ENCODE measurements at regions not wholly inside any gene's neighbourhood (a gene's known extent, or its start where the extent isn't known, plus 50 kb on each side); places are given as distances from the start of the nearest gene placed in this dataset.
A peak's percentile ranks its signal among the peaks of the same experiment; 100 is the strongest.

DNA sequence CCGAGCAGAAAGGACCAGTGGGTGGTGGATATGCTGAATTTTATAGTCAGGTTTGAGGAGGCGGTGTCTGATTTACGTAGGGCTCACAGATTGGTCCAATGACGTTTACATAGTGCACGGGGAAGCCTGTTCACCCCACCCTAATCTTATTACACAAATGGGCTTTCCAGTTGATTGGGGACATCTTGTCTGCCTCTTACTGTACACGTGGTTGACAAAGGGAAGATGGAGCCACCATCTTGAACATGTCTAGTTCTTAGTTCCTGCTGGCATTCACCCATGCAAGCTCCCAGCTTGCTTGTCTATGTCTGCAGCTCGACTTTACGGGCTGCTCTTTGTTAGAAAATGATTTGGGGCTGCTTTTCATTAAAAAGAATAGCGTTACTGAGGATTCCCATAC lies 332.0 kb upstream of the SLCO3A1 start:
- no peak for DNase-seq (ENCODE audit: low spot score)

DNA sequence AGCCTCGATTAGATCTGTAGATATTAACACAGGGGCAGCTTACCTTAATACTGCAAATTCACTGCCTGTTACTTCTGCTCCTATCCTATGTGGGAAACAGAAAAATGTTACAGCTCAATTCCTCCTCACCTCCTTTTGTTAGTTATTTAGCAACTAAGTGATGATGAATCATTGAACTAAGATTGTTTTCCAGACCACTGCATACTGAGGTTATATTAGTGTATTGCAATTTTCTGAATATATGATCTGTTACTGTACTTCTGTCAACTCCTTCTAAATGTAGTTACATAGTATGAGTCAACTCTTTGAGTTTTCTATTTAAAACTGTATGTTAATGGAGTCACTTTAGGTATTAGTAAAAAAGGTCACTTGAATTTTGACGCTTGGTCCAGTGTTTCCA lies 331.5 kb upstream of the SLCO3A1 start:
- no peak for DNase-seq (ENCODE audit: low spot score)

DNA sequence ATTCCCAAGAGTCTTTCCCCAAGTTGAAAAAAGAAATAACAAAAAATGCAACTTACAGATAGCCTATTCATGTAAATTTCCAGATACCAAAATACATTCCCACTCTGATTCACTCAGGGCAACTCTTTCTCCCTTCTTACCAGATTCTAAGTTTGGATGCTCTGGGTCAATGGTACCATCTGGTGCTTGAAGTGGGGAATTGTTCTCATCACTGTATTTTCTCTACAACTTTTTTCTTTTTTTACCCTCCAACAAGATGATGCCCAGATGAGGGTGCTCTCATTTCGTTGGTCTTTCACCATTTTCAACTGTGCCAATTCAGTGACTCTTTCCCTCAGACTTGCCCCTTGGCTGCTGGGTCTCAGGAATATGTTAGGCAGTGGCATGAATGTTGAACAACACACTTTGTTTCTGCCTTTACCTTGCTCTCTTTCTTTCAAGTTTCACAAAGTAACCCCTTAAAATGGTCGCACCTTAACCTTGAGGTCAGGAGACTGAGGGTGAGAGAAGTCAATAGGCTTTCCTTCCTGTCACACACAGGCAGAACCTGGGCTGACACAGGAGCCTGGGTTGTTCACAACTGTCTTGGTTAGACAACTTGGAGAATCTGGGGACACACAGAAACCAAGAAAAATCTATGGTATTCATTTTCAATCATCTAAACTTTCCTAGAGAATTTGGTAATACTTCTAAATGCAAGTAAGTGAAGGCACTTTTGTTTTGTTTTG lies 330.7 kb upstream of the SLCO3A1 start:
- peak; percentile 43 for DNase-seq (ENCODE audit: low spot score)

DNA sequence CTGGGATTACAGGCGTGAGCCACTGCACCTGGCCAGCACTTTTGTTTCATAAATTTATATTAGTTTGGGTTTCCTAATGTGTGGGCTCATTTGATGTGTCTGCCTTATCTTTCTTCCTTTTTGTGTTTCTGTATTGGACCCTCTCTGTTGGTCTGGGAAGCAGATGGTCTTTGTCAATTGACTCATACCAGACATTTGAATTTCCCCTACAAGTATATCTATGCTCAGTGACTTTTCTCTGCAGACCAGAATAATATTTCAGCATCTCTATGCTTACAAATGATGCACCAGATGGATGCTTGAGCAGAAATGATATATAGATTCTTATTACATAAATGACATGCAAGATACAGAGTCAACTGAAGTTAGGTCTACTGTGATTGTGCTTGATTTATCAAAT lies 329.9 kb upstream of the SLCO3A1 start:
- DNase-seq (ENCODE audit: low spot score), result no peak

GRCh38 chr15:91524534-91524933 lies 329.0 kb upstream of the SLCO3A1 start:
- no peak for DNase-seq (ENCODE audit: low spot score)

DNA sequence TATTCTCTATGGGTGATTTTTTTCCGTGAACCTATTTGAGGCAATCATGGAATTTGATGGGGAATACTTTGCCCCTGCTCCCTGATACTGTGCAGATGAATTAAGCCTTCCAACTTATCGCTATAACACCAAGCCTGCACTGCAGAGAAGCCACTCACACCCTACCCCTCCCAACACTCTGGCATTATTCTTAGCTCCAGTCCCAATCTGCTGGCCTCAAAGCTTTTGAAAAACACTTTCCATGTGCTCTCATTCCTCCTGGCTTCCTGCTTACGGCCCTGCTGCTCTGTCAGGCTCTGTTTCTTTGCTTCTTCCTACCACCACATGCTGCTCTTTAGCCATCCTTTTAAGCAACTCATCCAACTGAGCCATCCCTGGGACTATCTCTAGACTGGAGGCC lies 327.8 kb upstream of the SLCO3A1 start:
- DNase-seq (ENCODE audit: low spot score), result no peak

GRCh38 chr15:91526424-91526823 lies 327.1 kb upstream of the SLCO3A1 start:
- DNase-seq (ENCODE audit: low spot score), result no peak

DNA sequence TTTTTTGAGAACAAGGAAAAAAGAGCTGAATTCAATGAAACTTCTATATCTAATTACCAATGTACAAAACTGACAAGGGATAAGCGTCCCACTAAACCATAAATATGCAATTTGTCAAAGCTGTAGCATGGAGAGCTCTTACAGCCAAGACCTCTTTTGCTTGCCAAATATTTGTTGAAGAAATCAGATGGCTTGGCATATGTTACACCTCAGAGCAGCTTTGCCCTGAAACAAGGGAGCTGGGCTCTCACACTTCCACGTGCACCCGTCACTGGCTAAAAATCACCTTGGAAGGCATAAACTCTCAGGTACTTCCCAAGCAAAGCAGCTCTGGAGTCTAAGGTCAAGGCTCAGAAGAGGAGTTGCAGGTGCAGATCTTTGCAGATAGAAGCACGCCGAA lies 324.7 kb upstream of the SLCO3A1 start:
- no peak for DNase-seq (ENCODE audit: low spot score)

GRCh38 chr15:91529534-91529933 lies 324.0 kb upstream of the SLCO3A1 start:
- no peak for DNase-seq (ENCODE audit: low spot score)

- DNase-seq (ENCODE audit: low spot score), result no peak
Measured at GRCh38 chr15:91530279-91530678, 323.2 kb upstream of the SLCO3A1 start.

DNA sequence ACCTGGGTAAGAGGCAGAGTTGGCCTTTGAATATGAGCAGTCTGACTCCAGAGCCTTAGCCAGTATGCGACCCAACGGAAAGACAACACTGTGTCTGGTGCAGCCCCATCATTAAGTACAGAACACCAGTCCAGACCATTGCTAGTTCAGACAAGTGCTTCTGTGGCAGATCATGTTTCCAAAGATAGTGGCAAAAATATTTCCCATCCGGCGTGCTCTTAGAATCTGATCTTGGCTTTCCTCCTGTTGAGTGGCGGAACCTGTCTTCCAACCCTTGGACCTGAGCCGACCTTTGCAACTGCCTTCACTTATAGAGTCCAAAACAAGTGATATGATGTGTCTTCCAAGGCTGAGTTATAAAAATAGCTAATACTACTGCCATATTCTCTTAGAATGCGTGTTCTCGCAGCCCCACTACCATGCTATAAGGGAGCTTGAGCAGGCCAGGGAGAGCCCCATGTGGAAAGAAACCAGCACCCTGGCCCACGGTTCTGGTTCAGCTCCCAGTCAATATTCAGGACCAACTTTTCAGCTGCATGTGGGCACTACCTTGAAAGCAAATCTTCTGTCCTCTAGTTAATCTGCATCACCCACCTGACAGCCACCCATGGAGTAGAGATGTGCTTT lies 322.4 kb upstream of the SLCO3A1 start:
- no peak for DNase-seq (ENCODE audit: low spot score)

GRCh38 chr15:91534235-91534634 lies 319.3 kb upstream of the SLCO3A1 start:
- no peak for DNase-seq (ENCODE audit: low spot score)

DNA sequence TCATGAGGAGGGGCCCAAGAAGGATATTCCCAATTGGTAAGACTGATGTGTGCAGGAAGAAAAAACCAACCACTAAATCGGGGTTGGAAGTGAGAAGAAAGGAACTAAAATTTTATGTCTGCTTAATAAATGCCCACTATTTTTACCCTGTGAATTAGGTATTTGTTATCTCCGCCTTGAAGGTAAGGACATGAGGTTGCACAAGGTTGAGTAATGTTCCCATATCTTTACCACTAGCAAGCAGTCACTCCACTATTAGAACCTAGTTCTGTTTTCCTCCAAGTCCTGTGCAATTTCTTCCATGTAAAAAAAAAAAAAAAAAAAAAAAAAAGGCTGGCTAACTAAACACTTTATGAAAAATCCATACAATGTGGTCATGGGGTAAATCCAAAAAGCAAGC lies 318.5 kb upstream of the SLCO3A1 start:
- no peak for DNase-seq (ENCODE audit: low spot score)

DNA sequence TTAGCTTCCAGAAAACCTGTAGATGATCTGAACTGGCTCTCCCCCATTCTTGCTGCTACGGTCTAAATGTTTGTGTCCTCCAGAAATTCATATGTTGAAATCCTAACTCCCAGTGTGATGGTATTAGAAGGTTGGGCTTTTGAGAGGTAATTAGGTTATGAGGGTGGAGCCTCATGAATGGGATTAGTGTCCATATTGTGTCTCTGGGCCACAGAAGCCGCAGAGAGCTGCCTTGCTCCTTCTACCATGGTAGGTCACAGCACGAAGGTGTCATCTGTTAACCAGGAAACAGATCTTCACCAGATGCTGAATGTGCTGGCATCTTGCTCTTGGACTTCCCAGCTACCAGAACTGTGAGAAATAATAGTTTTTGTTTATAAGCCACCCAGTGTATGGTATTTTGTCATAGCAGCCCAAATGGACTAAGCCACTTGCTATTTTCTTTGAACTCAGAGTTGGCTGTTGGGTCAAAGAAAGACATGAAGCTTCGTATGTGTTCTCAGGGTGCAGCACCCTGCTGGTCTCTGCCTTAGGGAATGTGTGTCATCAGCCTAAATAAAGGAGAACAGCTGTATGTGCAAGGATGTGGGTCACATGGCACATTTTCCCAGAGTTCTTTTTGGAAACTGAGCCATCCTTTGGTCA lies 317.5 kb upstream of the SLCO3A1 start:
- no peak for DNase-seq (ENCODE audit: low spot score)

- DNase-seq (ENCODE audit: low spot score), result no peak
Measured at GRCh38 chr15:91537856-91538255, 315.7 kb upstream of the SLCO3A1 start.

- no peak for DNase-seq (ENCODE audit: low spot score)
Measured at GRCh38 chr15:91538782-91539181, 314.7 kb upstream of the SLCO3A1 start.

- no peak for DNase-seq (ENCODE audit: low spot score)
Measured at GRCh38 chr15:91541286-91541685, 312.2 kb upstream of the SLCO3A1 start.

DNA sequence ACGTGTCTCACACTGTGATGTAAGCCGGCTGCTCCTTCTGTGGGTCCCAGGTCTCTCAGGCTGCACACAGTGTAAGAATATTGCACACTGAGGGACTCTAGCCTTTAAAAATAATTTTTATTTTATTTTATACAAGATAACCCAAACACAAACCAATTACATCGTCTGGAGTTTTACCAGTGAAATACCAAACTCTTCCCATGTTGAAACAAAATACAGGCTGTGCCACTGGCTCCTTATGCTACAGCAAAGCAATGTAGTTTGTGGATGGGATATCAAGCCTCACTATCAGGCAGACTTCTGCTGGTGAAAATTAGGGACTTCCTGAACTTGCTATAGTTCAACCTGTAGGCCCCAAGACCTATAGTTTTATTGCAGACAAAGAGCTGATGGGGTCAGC lies 311.3 kb upstream of the SLCO3A1 start:
- no peak for DNase-seq (ENCODE audit: low spot score)

DNA sequence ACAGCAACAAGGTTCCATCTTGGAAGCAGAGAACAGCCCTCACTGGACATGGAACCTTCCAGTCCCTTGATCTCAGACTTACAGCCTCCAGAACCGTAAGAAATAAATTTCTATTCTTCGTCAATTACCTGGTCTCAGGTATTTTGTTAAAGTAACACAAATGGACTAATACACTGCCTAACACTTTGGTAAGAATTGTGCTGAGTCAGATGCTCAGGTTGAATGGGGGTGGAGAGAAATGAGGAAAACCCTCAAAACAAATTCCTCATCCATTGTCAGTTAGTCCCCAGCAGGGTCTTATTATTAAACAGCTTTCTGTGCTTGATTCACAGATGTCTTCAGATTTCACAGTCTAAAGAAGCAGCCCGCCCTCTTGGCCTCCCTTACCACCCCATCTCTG lies 306.2 kb upstream of the SLCO3A1 start:
- DNase-seq (ENCODE audit: low spot score), result no peak

- no peak for DNase-seq (ENCODE audit: low spot score)
Measured at GRCh38 chr15:91548549-91548948, 305.0 kb upstream of the SLCO3A1 start.

DNA sequence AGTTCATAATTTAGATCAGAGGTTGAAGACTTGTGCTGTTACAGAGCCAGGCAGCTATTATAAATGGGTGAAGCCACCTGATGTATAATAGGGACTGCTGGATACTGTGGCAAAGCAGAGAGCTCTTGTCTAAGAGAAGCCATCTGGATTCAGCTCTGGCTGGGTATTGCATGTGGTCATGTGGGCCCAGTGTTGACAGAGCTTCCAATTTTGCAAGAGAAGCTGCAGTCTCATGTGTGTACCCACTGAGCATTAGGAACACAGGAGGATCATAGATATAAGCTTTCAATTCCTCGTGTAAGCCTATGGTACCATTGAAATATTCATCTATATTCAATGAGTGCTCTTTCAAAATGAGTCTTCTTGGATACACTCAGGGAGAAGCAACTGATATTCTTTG lies 303.9 kb upstream of the SLCO3A1 start:
- DNase-seq (ENCODE audit: low spot score), result no peak

- no peak for DNase-seq (ENCODE audit: low spot score)
Measured at GRCh38 chr15:91552555-91552954, 301.0 kb upstream of the SLCO3A1 start.

- DNase-seq (ENCODE audit: low spot score), result no peak
Measured at GRCh38 chr15:91553196-91553854, 300.2 kb upstream of the SLCO3A1 start.

Data from umbilical cord (tissue), 1 donor.